Stromal cell of bone marrow (primary cell): ENCODE measurements at regions not wholly inside any gene's neighbourhood (a gene's known extent, or its start where the extent isn't known, plus 50 kb on each side); places are given as distances from the start of the nearest gene placed in this dataset.
"Not testable (repeated sequence)": the region's sequence is repeated elsewhere in the genome, so short reads cannot be mapped to it uniquely, and the experiment has no call there.

Experiments used
- DNase-seq: peaks from one replicate; pipeline ENCODE4 v3.0.0-alpha.2; 2012; ENCODE audit warnings: low read depth

DNA sequence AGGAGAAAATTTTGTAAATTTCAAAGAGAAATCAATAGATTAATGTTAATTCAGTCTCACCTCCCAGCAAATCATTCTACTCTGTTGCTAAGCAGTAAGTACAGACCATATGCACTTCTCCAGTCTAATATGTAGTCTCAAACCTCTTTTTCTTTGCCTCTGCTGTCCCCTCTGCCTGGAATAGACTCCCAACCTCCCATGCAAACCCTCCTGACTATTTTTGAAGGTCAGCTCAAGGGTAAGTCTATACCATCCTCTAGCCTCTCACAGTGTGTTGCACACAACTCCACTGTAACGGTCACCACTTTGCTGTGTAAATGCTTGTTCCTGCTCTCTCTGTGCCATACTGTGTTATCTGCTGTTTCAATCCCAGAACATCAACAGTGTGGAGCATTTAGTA lies 94.5 kb upstream of the TRIM77 start:
- DNase-seq: not testable (repeated sequence)

DNA sequence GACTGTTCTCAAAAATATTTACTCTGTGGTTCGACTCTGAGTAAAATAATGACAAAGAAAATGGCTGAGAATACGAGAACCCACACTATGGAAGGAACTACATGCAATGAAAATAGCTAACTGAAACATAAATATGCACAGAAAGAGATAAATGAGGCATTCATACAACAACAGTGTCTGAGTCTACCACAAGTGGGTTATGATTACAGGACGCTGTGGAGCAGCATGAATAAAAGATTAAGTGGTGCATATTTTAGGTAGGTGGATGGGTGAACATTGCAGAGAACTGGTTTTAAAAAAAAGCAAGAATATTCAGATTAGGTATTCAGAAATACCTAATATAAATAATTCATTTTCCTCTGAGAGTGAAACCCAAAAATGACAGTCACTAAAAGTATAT lies 93.9 kb upstream of the TRIM77 start:
- DNase-seq: not testable (repeated sequence)

DNA sequence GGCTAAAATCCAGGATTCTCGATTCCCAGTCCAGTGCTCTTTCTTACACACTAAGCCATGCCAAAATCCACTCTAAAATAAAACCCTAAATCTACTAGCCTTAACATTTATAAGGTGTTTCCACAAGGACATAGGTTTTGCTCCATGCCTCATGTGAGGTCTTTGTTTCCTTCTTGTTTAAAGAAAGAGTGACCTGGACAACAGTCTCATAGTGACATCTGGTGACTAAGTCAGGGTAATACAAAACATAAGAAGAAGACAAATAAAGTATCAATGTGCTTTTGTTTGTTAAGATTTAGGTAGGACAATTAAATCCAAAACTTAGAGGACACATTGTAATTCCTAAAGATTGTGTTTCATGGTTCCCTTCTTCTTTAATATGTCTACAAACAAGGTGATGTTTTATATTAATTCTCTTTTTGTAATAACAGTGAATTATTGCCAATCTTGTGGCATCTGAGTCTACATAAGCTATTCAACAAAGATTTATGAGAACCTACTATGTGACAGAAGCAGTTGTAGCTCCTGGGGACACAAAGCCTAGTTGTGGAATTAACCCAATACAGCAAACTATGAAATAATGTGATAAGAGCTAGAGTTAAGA lies 93.0 kb upstream of the TRIM77 start:
- not testable (repeated sequence) for DNase-seq

DNA sequence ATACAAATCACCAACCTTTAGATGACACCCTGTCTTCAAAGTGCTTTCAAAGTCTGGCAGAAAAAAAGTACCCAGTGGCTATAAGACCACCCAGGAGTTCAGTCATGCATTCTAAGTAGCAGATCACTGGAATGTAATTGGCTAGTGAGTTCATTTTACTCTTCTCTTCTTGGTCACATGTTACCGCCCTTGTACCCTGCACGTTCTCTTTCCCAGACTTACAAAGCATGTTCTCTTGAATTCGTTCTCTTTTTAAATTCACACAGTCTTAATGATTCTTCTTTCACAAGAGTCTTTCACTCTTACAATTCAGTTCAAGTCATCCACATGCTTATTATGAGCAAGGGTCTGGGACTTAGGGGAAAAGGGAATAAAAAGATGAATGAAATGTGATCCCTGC lies 89.4 kb upstream of the TRIM77 start:
- not testable (repeated sequence) for DNase-seq

DNA sequence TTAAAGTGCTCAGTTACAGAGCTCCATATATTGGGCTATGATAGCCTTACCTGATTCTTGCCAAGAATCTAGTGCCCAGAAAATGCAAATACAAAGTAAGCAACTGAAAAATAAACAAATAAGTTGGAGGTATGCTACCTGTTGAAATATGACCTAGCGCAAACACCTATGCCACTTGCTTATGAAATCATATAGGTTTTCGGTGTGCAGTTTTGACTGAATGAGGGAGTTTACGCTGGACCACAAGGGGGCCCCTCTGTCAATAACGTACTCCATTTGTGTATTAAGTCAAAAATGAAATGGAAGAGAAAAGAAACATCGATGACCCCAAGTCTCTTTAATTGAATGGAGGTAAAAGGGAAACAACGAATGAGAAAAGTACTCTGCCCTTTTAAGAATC lies 84.9 kb upstream of the TRIM77 start:
- no peak for DNase-seq

DNA sequence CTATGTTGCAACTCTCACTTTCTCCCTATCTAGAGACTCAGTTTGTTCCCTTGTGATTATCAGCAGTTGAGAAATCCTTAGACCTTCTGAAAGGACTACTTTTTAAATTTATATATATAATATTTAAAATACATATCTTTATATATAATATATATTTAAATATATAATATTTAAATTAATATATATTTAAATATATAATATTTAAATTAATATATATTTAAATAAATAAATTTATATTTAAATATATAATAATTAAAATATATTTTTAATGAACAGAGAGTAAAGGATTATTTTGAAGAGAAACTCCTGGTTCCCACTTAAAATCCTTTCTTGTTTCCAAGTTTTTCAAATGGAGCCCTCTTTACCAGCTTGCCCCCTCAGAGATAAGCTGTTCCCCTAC lies 83.7 kb upstream of the TRIM77 start:
- DNase-seq: no peak

DNA sequence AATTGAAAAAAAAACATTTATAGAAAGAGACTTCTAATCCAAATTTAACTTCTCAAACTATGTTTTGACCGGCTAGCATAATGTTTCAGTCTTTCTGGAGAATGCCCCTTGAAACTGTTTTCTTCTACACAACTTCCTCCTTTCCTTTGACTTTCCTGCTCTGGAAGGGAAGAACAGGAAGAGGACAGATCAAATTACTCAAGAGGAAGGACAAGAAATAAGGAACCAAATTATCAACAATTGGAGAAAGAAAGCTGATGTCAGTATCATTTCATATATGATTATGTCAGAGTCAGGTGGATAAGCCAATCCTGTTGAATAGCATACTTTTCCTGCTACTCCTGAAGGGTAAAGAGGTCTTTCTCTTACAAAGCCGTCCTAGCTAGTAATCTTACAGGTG lies 83.2 kb upstream of the TRIM77 start:
- not testable (repeated sequence) for DNase-seq

DNA sequence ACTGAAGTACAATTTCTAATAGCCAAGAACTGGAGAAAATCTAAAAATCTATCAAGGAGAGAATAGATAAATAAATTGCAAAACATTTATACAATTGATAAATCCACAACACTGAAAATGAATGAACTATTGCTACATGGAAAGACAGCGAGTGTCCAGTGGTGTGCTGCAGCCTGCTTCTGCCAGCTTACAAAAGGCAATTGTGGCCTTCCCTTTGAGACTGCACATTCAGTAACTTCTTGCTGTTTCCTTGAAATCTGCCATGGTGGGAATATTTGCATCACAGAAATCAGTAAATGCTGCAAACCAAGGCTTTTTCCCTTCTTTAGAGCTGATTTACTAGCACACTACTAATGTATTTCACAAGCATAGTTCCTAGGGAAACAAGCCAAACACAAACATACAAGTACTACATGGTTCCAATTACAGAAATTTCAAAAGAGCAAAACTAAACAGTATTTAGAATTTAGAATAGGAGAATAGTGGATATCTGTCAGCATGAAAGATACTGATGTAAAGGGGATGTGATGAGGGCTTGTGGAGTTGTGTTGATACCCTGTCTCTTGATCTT lies 76.9 kb upstream of the TRIM77 start:
- DNase-seq: no peak

DNA sequence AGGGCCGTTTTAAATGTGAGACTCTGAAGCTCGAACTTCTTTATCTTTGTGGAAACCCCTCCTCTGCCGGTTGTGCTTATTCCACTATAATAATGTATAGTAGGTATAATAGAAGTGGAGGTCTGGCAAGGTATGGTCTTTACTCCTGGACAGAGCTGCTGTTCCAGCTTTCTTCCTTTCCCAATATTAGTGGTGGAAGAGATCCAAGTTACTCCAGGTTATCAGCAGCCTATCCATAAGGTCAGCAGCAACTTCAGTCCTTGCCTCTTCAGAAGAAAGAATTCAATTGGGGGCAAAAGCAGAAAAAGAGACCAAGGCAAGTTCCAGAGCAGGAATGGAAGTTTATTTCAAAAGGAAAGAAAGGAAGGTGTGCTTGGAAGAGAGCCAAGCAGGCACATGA lies 69.3 kb upstream of the TRIM77 start:
- DNase-seq: not testable (repeated sequence)

DNA sequence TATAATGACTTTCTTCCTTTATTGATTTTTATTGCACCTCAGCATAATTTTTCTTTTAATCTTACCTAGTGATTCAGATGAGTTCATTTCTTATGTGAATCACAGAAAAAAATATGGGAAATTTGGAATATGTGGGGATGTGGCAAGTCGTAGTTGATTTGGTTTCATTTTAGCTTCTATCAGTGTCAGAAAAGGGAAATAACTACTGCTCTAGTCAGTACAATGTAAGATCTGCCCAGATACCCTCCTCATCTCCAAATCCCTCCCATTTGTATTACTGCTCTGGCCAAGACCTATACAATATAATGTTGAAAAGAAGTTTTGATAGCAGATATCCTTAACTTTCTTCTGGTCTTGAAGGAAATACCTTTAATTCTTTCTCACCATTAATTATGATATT lies 61.9 kb upstream of the TRIM77 start:
- not testable (repeated sequence) for DNase-seq

DNA sequence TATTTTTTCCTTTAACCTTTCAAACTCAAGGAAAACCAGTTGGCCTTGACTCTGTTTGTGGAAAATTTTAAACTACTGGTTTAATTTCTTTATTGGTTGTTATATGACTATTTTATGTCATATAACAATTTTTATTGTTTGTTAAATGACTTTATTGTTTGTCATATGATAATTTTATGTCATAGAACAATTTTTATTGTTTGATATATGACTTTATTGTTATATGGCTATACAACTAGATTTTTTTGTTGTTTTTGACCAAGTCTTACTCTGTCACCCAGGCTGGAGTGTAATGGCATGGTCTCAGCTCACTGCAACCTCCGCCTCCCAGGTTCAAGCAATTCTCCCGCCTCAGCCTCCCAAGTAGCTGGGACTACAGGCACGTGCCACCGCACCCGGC lies 61.1 kb upstream of the TRIM77 start:
- DNase-seq: not testable (repeated sequence)

DNA sequence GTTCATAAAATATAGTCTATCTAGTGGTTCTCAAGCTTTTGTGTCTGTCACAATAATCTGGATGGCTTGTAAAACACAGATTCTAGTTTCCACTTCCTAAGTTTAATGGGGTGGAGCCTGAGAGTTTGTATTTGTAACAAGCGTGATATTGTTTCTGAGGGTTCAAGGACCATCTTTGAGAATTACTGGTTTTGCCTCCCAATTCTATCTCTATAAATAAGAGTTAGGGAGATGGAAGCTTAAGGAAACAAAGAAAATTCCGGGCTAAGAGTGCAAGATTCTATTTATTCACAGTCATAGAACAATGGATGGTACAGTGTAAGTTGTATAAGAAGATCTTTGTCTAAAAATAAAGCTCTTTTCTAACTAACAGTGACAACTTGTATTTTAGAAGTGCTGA lies 55.4 kb upstream of the TRIM77 start:
- not testable (repeated sequence) for DNase-seq

DNA sequence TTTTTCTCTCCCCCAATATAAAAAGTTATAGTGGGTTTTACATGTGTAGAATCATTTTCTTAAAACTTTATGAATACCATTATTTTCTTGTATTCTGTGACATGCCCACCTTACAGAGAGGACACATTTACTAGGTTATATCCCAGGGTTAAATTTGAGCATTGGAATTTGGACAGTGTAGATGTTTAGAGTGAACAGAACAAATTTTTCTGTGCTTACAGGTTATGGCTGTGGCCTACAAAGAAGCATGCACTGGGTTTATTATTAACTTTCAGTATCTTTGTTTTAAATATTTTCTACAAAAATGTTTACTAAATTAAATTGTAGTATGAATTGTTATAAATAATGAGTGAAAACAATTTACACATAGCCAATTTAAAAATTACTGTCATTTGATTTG lies 51.3 kb upstream of the TRIM77 start:
- DNase-seq: not testable (repeated sequence)

DNA sequence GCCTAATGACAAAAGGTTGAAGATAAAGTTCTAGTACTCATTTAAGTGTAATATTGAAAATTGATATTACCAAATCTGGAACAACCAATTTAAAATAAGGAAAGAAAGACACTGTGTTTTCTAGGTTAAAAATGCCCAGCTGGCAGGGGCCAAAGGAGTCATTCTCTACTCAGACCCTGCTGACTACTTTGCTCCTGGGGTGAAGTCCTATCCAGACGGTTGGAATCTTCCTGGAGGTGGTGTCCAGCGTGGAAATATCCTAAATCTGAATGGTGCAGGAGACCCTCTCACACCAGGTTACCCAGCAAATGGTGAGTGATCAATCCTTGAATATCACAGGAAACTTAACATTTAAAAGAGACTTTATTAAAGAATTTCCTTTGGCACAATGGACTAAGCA lies 50.7 kb upstream of the TRIM77 start:
- DNase-seq: not testable (repeated sequence)

DNA sequence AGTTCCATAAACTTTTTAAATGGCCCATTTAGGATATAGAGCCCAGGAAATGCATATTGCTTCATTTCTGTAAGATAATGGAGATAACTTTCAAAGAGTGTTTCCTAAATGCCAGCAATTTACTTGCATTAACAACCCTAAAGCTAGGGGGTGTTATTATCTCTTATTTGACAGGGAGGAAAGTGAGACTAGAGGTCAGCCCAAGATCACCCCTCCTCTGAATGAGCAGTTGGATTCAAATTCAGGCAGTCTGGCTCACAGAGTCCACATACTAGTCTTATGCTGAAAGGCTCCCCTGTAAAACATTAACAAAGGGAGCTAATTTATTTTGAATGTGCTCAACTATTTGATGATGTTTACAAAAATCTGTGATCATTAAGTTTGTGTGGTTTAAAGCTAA lies 49.9 kb upstream of the TRIM77 start:
- DNase-seq: no peak
